Caco-2 (cell line): ENCODE measurements at regions not wholly inside any gene's neighbourhood (a gene's known extent, or its start where the extent isn't known, plus 50 kb on each side); places are given as distances from the start of the nearest gene placed in this dataset.

Experiments
- BruUV-seq: library from RNA; stranded (reverse); fragments of 400-500 nt; replicated peaks from 2 replicates; lab custom pipeline; 2021; lab: Mats Ljungman, UMichigan
- CTCF ChIA-PET: fragments of 300-600 bp; sonication (Branson Sonifier 250); formaldehyde crosslinking; loops from one replicate; lab custom pipeline; 2022; ENCODE audit warnings: antibody characterized with exemption; lab: Charles Lee
- POLR2A ChIA-PET: fragments of 300-600 bp; sonication (Branson Sonifier 250); formaldehyde crosslinking; loops from one replicate; lab custom pipeline; 2022; ENCODE audit warnings: antibody characterized with exemption; lab: Charles Lee
- DNase-seq, 2 experiments: peaks; one replicate each; pipeline versions ENCODE4 v3.0.0 to v3.0.0-alpha.2; 2020 to 2022
- H3K27me3 ChIP-seq: replicated peaks from 2 replicates; pipeline ENCODE4 v1.6.0; 2011; ENCODE audit warnings: low read length; ENCODE audit not compliant: control insufficient read depth, insufficient read depth
- H3K36me3 ChIP-seq: 2 replicates; pipeline ENCODE4 v1.5.1; 2011; ENCODE audit warnings: low read length; ENCODE audit not compliant: control insufficient read depth, insufficient read depth
- H3K4me1 ChIP-seq: fragments of 250-450 bp; sonication (Bioruptor Pico); 2 replicates; pipeline ENCODE4 v1.5.1; 2020; ENCODE audit warnings: mild to moderate bottlenecking
- H3K4me3 ChIP-seq: 2 replicates; pipeline ENCODE4 v1.5.1; 2011; ENCODE audit warnings: low read depth, mild to moderate bottlenecking, control low read depth, low read length
- H3K9me3 ChIP-seq: fragments of 250-450 bp; sonication (Bioruptor Pico); 2 replicates; pipeline ENCODE4 v1.5.1; 2020; ENCODE audit warnings: mild to moderate bottlenecking, moderate library complexity
- H3K27ac Mint-ChIP-seq: one replicate; pipeline ENCODE4 v1.8.0; 2022; ENCODE audit warnings: mixed read lengths; ENCODE audit not compliant: unreplicated experiment
- H3K27me3 Mint-ChIP-seq: one replicate; pipeline ENCODE4 v1.8.0; 2022; ENCODE audit warnings: mixed read lengths; ENCODE audit not compliant: insufficient read depth, unreplicated experiment
- H3K36me3 Mint-ChIP-seq: one replicate; pipeline ENCODE4 v1.8.0; 2022; ENCODE audit warnings: mild to moderate bottlenecking, mixed read lengths; ENCODE audit not compliant: insufficient read depth, unreplicated experiment
- H3K4me1 Mint-ChIP-seq: one replicate; pipeline ENCODE4 v1.8.0; 2022; ENCODE audit warnings: low read depth, mixed read lengths; ENCODE audit not compliant: unreplicated experiment
- H3K4me3 Mint-ChIP-seq: one replicate; pipeline ENCODE4 v1.8.0; 2022; ENCODE audit warnings: mild to moderate bottlenecking, moderate library complexity, mixed read lengths; ENCODE audit not compliant: unreplicated experiment
- H3K9me3 Mint-ChIP-seq: one replicate; pipeline ENCODE4 v1.8.0; 2022; ENCODE audit warnings: mixed read lengths; ENCODE audit not compliant: unreplicated experiment
- CTCF ChIP-seq, 2 experiments: fragments of 200-600 bp in 1 of 2; IDR thresholded peaks; 1 replicate in 1 of 2; 2 replicates in 1 of 2; pipeline versions ENCODE4 v1.5.1 to v1.8.0; 2011 to 2022; ENCODE audit warnings: antibody characterized with exemption in 1 of 2, control low read depth in 1 of 2, inconsistent platforms in 1 of 2, low read depth in 1 of 2, low read length in 1 of 2, mild to moderate bottlenecking in 1 of 2, moderate library complexity in 1 of 2; ENCODE audit not compliant: insufficient read depth in 1 of 2, severe bottlenecking in 1 of 2, unreplicated experiment in 1 of 2
- intact Hi-C: fragments of 100-400 bp; cut with micrococcal nuclease; formaldehyde crosslinking; loops from one replicate; pipeline ENCODE4 v1.10.0; 2022; ENCODE audit not compliant: unreplicated experiment

GRCh38 chr4:23483320-23483960 lies 406.4 kb downstream of the PPARGC1A start:
- no peaks in the 10 kb centered on the region for H3K9me3 Mint-ChIP-seq
- no peak overlapping the region for H3K27ac Mint-ChIP-seq
- TF ChIP-seq CTCF (IDR thresholded peaks at IDR 0.05; ENCODE audit: insufficient read depth in 1 of 2, low read depth in 1 of 2, low read length in 1 of 2, severe bottlenecking in 1 of 2, unreplicated experiment in 1 of 2), result no peak
- Histone ChIP-seq H3K4me1 (no peaks in the 10 kb centered on the region), H3K4me3 (no peak overlapping the region), H3K27me3 (no peaks in the 10 kb centered on the region), H3K36me3 (no peaks in the 10 kb centered on the region), H3K9me3 (no peaks in the 10 kb centered on the region)
- DNase-seq, result no peak
- ChIA-PET POLR2A (no interaction called here), CTCF (no interaction called here)
- no peaks in the 10 kb centered on the region for H3K4me1 Mint-ChIP-seq
- no peak overlapping the region for H3K4me3 Mint-ChIP-seq
- H3K27me3 Mint-ChIP-seq, result no peaks in the 10 kb centered on the region
- intact Hi-C loops, result no loop called here
- BruUV-seq, result no TSS peak
- H3K36me3 Mint-ChIP-seq, result no peaks in the 10 kb centered on the region

- H3K4me1 Mint-ChIP-seq, result peaks cover 8% of the 10 kb centered on the region
- H3K27ac Mint-ChIP-seq, result no peak overlapping the region
- no peak for TF ChIP-seq CTCF (IDR thresholded peaks at IDR 0.05; ENCODE audit: insufficient read depth in 1 of 2, low read depth in 1 of 2, low read length in 1 of 2, severe bottlenecking in 1 of 2, unreplicated experiment in 1 of 2)
- no peaks in the 10 kb centered on the region for H3K27me3 ChIP-seq
- ChIA-PET POLR2A (no interaction called here), CTCF (no interaction called here)
- no TSS peak for BruUV-seq
- no peak for DNase-seq
- H3K9me3 ChIP-seq, result no peaks in the 10 kb centered on the region
- H3K27me3 Mint-ChIP-seq, result no peaks in the 10 kb centered on the region
- no peak overlapping the region for H3K4me3 ChIP-seq
- H3K36me3 Mint-ChIP-seq, result no peaks in the 10 kb centered on the region
- intact Hi-C loops, result no loop called here
- peaks cover 11% of the 10 kb centered on the region for H3K4me1 ChIP-seq
- H3K9me3 Mint-ChIP-seq, result no peaks in the 10 kb centered on the region
- no peak overlapping the region for H3K4me3 Mint-ChIP-seq
- no peaks in the 10 kb centered on the region for H3K36me3 ChIP-seq
These were observed 408.3 kb downstream of the PPARGC1A start for GRCh38 chr4:23481566-23481965.

GRCh38 chr4:23477905-23478304 lies 411.9 kb downstream of the PPARGC1A start:
- Histone ChIP-seq H3K36me3 (no peaks in the 10 kb centered on the region), H3K9me3 (no peaks in the 10 kb centered on the region), H3K4me3 (no peak overlapping the region), H3K4me1 (peaks cover 19% of the 10 kb centered on the region), H3K27me3 (no peaks in the 10 kb centered on the region)
- POLR2A ChIA-PET, result no interaction called here
- H3K27me3 Mint-ChIP-seq, result no peaks in the 10 kb centered on the region
- no TSS peak for BruUV-seq
- no peak for TF ChIP-seq CTCF (IDR thresholded peaks at IDR 0.05; ENCODE audit: insufficient read depth in 1 of 2, low read depth in 1 of 2, low read length in 1 of 2, severe bottlenecking in 1 of 2, unreplicated experiment in 1 of 2)
- no peak overlapping the region for H3K27ac Mint-ChIP-seq
- H3K36me3 Mint-ChIP-seq, result no peaks in the 10 kb centered on the region
- H3K9me3 Mint-ChIP-seq, result no peaks in the 10 kb centered on the region
- no peak for DNase-seq
- no peak overlapping the region for H3K4me3 Mint-ChIP-seq
- CTCF ChIA-PET, result no interaction called here
- H3K4me1 Mint-ChIP-seq, result peaks cover 13% of the 10 kb centered on the region
- intact Hi-C loops, result no loop called here
